Right cardiac atrium (tissue), 5 donors: ENCODE measurements at regions not wholly inside any gene's neighbourhood (a gene's known extent, or its start where the extent isn't known, plus 50 kb on each side); places are given as distances from the start of the nearest gene placed in this dataset.

ENCODE experiments used
- ATAC-seq, 2 donors: fragments of 200-7000 bp; cut with Tn5 transposase; one replicate each; pipeline versions ENCODE4 v1.8.0 to v1.9.1; 2020; ENCODE audit warnings: moderate library complexity in 2 of 2, mild to moderate bottlenecking in 1 of 2
- DNase-seq, 3 donors: peaks; one replicate each; pipeline ENCODE4 v3.0.0-alpha.2; 2020
- H3K27ac ChIP-seq: one replicate; pipeline ENCODE4 v1.5.1; 2013; ENCODE audit warnings: mild to moderate bottlenecking, low read length, control low read depth, moderate library complexity
- H3K27me3 ChIP-seq: one replicate; pipeline ENCODE4 v1.6.1; 2013; ENCODE audit not compliant: control insufficient read depth, insufficient read depth
- H3K4me1 ChIP-seq: one replicate; pipeline ENCODE4 v1.6.1; 2013; ENCODE audit warnings: low read length; ENCODE audit not compliant: control insufficient read depth, insufficient read depth
- H3K4me3 ChIP-seq: one replicate; pipeline ENCODE4 v1.5.1; 2013; ENCODE audit warnings: low read length, control low read depth
- H3K9me3 ChIP-seq: one replicate; pipeline ENCODE4 v1.6.1; 2013; ENCODE audit warnings: low read length; ENCODE audit not compliant: control insufficient read depth
- WGBS: extraction: QIAGEN DNeasy Blood & Tissue Kit; methylation state at CpG from one replicate; pipeline ENCODE4 v1.1.7; 2013; 5-methylcytosine and 5-hydroxymethylcytosine counted together
- intact Hi-C, 4 donors: fragments of 100-400 bp; cut with DNase I; formaldehyde crosslinking; loops; one replicate each; pipeline versions ENCODE4 v1.11.0 to v1.14.0; 2022 to 2023
- donor health status: healthy with polysubstance abuse.
- donor health status: DM: no; HTN: yes; CAD: no.
- donor health status: DM: no; HTN: no; CAD: no.
- donor health status: DM: no; HTN: yes; CAD: no; lungs with severe emphysema.
- donor health status: DM: yes; HTN: yes; CAD: no.

DNA sequence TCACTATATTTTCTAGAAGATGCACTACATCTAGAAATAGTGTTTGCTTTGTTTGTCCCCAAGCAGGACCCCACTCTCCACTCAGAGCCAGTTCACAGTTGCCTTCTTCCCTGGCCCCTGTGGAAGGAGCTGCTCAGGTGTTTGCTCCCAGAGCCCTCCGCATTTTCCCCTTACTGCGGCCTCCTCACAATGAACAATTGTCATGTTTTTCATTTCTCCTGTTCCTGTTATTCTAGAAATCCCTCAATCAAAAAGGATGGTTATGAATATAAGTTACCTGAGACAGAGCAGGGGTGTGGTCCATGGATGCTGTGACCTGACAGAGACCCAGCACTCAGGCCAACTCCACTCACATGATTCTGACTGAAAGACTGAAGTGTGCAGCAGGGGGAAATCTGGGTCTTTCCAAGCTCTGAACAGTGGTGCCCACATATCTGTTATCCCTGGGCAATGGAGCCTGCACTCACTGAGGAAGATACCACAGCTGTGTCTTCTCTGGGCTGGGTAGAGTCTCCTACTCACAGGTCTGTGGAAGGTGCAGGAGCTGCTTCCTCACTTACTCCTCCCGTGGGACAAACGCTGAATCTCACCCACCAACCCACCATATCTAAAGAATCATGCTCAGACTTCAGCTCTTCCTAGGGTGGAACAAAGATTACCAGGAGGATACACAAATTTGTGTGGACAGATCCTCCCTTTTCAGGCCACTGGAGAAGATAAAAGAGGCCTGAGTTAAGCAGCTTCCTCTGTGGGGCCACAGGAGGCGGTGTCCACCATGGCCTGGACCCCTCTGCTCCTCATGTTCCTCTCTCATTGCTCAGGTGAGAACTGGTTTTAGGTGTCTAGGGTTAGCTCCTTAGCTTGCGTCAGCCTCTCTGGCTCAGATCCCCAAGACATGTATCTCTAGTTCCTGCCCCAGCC is 87.1 kb upstream of the TOP3B start:
- no peak overlapping the region for H3K27ac ChIP-seq
- H3K9me3 ChIP-seq = no peaks in the 10 kb centered on the region
- no peaks in the 10 kb centered on the region for H3K4me1 ChIP-seq
- no peak for ATAC-seq
- intact Hi-C loops = no loop called here
- no peaks in the 10 kb centered on the region for H3K27me3 ChIP-seq
- H3K4me3 ChIP-seq = no peak overlapping the region
- no peak for DNase-seq
- 82% methylated on average over 6 of the region's 6 CpGs for WGBS

DNA sequence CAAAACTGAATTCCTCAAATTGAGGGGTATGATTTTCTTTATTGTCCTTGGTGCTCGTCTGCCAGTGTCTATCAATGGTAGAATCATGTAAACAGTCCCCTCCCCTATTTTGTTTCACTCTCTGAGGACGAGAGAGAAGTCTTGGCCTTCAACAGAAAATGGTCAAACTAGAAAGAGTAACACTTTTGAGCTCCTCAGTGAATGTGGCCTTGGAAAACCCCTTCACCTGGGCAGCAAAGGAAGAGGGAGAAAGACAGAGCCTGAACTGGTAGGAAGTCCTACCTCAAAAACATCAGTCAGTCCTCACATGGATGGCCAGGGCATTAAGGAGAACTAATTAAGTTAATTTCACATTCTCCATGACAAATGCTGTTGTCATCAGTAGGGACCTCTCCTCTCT is 86.1 kb upstream of the TOP3B start:
- 70% methylated on average over 2 of the region's 2 CpGs for WGBS
- Histone ChIP-seq H3K27me3 (no peaks in the 10 kb centered on the region), H3K9me3 (no peaks in the 10 kb centered on the region), H3K4me1 (no peaks in the 10 kb centered on the region), H3K4me3 (no peak overlapping the region), H3K27ac (no peak overlapping the region)
- intact Hi-C loops = no loop called here
- DNase-seq (no peak), ATAC-seq (no peak)

DNA sequence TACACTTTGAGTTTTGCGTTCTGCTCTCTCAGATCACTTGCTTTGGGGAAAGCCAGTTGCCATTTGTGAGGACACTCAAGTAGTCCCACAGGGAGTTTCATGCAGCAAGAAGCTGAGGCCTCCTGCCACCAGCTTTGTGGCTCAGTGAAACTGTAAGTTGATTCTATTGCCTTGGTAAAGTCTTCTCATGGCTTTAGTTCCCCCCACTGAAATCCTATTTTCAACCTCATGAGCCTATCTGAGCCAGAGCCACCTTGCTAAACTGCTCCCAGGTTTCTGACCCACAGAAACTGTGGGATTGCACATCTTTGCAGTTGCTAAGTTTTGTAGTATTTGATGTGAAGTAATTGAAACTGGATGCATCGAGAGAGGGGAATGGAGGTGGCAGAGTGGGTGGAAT is 85.4 kb upstream of the TOP3B start:
- no peaks in the 10 kb centered on the region for H3K27me3 ChIP-seq
- H3K4me3 ChIP-seq = no peak overlapping the region
- H3K9me3 ChIP-seq = no peaks in the 10 kb centered on the region
- intact Hi-C loops = no loop called here
- DNase-seq = no peak
- no peak overlapping the region for H3K27ac ChIP-seq
- ATAC-seq = no peak
- 86% methylated on average over 2 of the region's 2 CpGs for WGBS
- H3K4me1 ChIP-seq = no peaks in the 10 kb centered on the region

DNA sequence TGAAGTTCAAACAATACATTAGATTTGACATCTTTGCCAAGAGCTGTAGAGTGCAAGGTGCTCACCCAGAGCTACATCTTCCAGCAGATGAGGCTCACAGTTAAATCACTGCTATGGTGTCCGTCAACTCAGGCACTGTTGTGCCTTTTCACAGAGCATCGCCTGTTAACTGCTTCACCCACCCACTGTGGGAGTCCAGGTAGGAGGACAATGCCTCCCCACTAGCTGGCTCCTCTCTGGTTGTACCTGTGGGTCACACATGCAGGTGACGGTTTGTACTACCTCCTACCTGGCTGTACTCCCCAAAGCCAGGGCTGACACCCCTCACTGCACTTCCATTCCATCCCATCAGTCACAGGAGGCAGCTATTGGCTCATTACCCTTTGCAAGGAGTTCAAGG is 84.6 kb upstream of the TOP3B start:
- intact Hi-C loops = no loop called here
- DNase-seq (no peak), ATAC-seq (no peak)
- Histone ChIP-seq H3K4me1 (no peaks in the 10 kb centered on the region), H3K27ac (no peak overlapping the region), H3K9me3 (no peaks in the 10 kb centered on the region), H3K4me3 (no peak overlapping the region), H3K27me3 (no peaks in the 10 kb centered on the region)
- 76% methylated on average over 3 of the region's 3 CpGs for WGBS

DNA sequence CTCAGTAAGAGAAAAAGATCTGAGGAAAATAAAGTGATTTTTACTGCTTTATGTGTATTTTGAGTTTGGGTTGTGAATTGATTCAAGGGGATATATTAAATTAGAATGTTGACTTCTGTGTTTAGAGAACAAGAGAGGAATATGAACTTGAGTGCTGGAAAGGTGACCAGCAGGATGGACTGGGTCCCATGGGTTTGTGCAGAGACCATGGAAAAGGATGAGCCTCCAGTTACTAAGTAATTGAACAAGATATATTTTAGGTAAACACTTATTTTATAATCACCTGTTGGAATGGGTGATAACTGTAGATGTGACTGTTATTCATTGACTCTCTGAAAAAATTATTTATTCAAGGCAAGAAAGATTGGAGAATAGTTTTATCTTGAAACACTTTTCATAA is 82.0 kb upstream of the TOP3B start:
- no peaks in the 10 kb centered on the region for H3K27me3 ChIP-seq
- H3K27ac ChIP-seq = no peak overlapping the region
- ATAC-seq (no peak), DNase-seq (no peak)
- no peak overlapping the region for H3K4me3 ChIP-seq
- intact Hi-C loops = no loop called here
- no peaks in the 10 kb centered on the region for H3K9me3 ChIP-seq
- no peaks in the 10 kb centered on the region for H3K4me1 ChIP-seq

DNA sequence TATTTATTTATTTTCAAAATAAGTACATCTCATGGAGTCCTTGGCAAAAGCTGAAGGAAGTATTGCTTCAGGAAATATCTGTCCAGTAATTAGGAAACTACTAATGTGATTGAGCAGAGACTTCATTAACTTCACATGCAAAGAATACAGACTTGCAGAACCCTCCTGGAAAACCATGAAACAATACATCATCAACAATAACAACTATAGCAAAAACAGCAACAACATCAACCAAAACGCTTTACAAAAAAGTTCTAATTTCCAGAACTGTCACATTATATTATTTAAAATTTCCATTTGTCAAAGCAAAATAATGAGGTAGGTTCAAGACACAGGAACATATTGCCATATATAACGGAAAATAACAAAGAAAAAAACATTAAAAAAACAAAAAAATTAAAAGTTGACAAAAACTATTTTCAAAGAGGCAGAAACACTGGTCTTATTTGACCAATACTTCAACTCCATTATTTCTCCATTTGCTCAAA is 79.8 kb upstream of the TOP3B start:
- no peaks in the 10 kb centered on the region for H3K9me3 ChIP-seq
- intact Hi-C loops = no loop called here
- WGBS = 83% methylated on average over 2 of the region's 2 CpGs
- DNase-seq (no peak), ATAC-seq (no peak)
- H3K27ac ChIP-seq = no peak overlapping the region
- no peaks in the 10 kb centered on the region for H3K4me1 ChIP-seq
- no peaks in the 10 kb centered on the region for H3K27me3 ChIP-seq
- H3K4me3 ChIP-seq = no peak overlapping the region

DNA sequence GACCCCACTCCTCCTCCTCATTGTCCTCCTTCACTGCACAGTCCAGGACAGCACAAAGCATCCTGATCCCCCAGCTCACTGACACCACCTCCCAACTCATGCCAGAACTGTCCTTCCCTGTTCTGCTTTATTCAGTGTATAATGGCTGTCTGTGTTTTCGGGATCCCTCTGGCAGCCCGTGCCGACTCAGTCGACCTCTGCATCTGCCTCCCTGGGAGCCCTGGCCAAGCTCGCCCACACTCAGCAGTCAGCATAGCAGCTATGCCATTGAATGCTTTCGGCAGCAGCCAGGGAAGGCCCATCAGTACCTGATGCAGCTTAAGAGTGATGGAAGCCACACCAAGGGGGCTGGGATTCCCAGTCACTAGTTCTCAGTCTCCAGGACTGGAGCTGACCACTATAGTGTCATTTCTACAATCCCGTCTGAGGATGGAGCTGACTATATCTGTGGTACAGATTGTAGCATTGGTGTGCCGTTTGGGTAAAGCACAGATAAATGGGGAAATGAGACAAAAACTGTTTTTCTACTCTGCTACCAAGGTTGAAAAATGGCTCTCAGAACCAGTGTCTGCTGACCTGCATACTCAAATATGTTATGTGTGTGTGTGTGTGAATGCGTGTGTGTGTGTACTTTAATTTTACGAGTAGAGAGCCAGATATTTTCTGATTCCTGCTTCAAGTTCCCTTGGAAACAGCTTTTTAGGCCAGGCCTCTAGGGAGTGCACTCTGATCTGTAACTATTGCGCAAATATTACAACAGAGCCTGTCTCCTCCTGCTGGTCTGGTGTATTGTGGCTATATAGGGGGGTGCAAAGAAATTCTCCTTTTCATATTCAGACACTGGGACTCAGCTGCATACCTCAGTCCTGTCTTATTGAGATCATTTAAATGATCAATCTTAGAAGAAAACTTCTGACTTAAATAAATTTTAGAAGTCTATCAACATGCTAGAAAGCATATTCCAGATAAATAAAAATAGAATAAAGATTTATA is 78.8 kb upstream of the TOP3B start:
- DNase-seq (peak; percentile 39 to 73 (median 68)), ATAC-seq (peak; percentile 91 to 96)
- Histone ChIP-seq H3K27ac (peak overlapping the region; percentile 3), H3K4me1 (no peaks in the 10 kb centered on the region), H3K27me3 (no peaks in the 10 kb centered on the region), H3K9me3 (no peaks in the 10 kb centered on the region), H3K4me3 (no peak overlapping the region)
- WGBS = 38% methylated on average over 11 of the region's 11 CpGs
- intact Hi-C loops = no loop called here

DNA sequence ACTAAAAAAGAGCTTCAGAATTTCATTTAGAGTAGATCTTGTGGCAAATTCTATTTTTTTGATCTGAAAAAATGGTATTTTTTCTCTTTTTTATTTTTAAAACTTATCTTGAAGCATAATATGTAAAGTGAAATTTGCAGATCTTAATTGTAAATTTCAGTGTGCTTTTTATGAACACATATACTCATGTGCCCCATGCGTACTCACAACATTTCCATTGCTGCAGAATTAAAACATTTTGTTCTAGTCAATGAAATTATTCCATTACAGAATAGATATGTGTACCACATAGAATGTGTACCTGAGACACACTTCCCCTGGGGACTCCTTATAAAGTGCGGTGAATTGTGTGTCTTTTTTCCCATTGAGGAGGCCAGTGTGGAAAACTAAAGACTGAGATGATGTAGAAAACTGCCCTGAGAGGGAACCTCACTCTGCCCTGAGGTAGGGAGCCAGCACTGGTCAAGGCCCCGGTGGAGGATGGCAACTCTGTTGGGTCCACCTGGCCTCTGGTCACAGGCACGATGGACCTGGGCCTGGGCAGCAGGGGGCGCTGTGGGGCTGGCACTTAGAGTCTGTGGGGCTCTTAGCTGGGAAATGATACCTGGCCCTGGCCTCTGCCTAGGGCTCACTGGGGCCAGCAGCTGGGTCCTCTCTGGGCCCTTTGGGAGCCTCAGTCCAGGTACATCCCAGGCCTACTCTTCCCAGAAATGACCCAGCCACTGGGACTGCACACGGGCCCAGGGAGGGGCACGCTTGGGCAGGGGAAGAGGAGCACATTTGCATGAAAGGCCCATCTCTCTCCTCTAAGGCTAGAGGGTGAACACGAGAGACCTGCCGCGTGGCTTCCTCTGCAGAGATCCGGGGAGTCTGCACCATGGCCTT is 77.9 kb upstream of the TOP3B start:
- H3K4me1 ChIP-seq = no peaks in the 10 kb centered on the region
- peak; percentile 50 to 77 (median 77) for DNase-seq
- intact Hi-C loops = no loop called here
- H3K9me3 ChIP-seq = no peaks in the 10 kb centered on the region
- H3K4me3 ChIP-seq = no peak overlapping the region
- 53% methylated on average over 11 of the region's 11 CpGs for WGBS
- H3K27me3 ChIP-seq = no peaks in the 10 kb centered on the region
- peak; percentile 53 to 76 for ATAC-seq
- no peak overlapping the region for H3K27ac ChIP-seq

DNA sequence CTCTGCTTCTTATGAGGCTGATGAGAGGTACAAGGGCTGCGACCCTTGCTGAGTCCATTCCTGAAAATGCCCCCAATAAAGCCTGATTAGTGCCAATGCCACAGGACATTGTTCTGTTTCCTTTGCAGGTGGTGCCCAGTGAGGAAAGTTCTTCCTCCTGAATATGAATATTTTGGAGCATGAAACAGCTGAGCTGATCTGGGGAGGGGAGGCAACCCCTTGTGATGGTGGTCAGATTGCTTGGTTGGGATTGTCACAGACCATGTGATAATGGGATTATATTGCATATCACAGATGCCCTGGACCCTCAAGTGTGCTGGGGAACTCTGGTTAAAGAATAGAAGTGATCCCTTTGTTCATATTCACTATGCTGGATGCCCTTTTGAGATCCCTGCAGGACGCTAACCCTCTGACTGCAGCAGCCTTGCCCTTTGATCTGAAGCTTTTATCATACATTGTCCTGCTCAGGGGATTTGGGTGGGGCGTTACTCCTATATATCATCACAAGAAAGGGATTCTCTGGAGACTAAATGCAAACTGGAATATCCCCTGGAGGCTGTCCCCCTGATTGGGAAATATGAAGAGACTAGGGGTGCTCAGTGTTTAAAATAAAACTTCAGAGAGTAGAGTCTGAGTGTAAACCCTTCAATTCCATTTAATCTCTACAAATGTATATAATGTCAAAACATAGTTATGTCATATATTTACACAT is 76.9 kb upstream of the TOP3B start:
- no peaks in the 10 kb centered on the region for H3K9me3 ChIP-seq
- intact Hi-C loops = no loop called here
- DNase-seq (no peak), ATAC-seq (no peak)
- H3K4me3 ChIP-seq = no peak overlapping the region
- H3K27me3 ChIP-seq = no peaks in the 10 kb centered on the region
- no peak overlapping the region for H3K27ac ChIP-seq
- H3K4me1 ChIP-seq = no peaks in the 10 kb centered on the region
- WGBS = 70% methylated on average over 3 of the region's 3 CpGs

DNA sequence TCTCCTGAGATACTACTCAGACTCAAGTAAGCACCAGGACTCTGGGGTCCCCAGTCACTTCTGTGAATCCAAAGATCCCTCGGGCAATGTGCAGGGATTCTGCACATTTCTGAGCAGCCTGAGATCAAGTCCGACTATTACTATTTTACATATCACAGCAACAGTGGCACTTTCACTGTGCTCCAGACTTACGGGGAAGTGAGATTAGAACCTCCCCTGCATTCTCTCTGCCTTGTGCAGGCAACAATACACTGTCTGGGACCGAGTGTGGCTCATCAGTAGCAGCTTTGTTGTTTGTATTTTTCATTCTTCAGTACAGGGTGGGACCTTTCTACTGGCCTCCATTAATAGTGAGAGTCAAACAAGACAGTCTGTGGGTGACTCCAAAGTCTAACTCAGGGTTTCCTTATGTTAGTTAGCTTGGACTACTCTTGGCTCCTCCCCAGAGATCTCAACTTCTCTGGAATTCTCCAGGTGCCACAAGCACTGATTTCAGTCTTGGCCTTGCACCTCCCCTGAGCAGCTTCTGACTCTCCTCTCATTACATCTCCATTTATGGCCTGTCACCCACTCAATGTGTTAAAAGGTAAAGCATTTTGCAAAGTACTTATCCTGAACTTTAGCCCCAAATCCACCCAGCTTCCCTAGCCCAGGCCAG is 76.2 kb upstream of the TOP3B start:
- intact Hi-C loops = no loop called here
- DNase-seq (no peak), ATAC-seq (no peak)
- no peaks in the 10 kb centered on the region for H3K9me3 ChIP-seq
- H3K27ac ChIP-seq = no peak overlapping the region
- H3K4me3 ChIP-seq = no peak overlapping the region
- no peaks in the 10 kb centered on the region for H3K27me3 ChIP-seq
- H3K4me1 ChIP-seq = no peaks in the 10 kb centered on the region
- WGBS = 56% methylated on average over 4 of the region's 4 CpGs
